Gastroesophageal sphincter (tissue), 3 donors: ENCODE measurements at regions not wholly inside any gene's neighbourhood (a gene's known extent, or its start where the extent isn't known, plus 50 kb on each side); places are given as distances from the start of the nearest gene placed in this dataset.

Experiments used
- CTCF ChIP-seq, 4 experiments: fragments of 200-600 bp in 2 of 4; fragments of 450-650 bp in 2 of 4; sonication (generic) in 1 of 4; IDR thresholded peaks; one replicate each; pipeline ENCODE4 v1.5.1; 2017 to 2019; ENCODE audit warnings: antibody characterized with exemption in 4 of 4, mild to moderate bottlenecking in 2 of 4, moderate library complexity in 2 of 4
- EP300 ChIP-seq: sonication (generic); formaldehyde crosslinking; IDR thresholded peaks from one replicate; pipeline ENCODE4 v1.6.1; 2017; ENCODE audit warnings: antibody characterized with exemption, mild to moderate bottlenecking
- POLR2A ChIP-seq, 2 donors: fragments of 450-650 bp; IDR thresholded peaks; one replicate each; pipeline ENCODE4 v1.6.1; 2017; ENCODE audit warnings: antibody characterized with exemption in 2 of 2, mild to moderate bottlenecking in 2 of 2, moderate library complexity in 1 of 2
- POLR2AphosphoS5 ChIP-seq: sonication (generic); formaldehyde crosslinking; IDR thresholded peaks from one replicate; pipeline ENCODE4 v1.6.1; 2017; ENCODE audit warnings: antibody characterized with exemption

GRCh38 chr6:84854811-84855400 is 90.5 kb upstream of the TBX18 start:
- TF ChIP-seq CTCF (IDR thresholded peaks at IDR 0.05): no peak
- TF ChIP-seq POLR2AphosphoS5: no peak
- TF ChIP-seq POLR2A (IDR thresholded peaks at IDR 0.05): no peak
- no peak for TF ChIP-seq EP300
